ENCODE measurements at regions not wholly inside any gene's neighbourhood (a gene's known extent, or its start where the extent isn't known, plus 50 kb on each side); places are given as distances from the start of the nearest gene placed in this dataset.

DNA sequence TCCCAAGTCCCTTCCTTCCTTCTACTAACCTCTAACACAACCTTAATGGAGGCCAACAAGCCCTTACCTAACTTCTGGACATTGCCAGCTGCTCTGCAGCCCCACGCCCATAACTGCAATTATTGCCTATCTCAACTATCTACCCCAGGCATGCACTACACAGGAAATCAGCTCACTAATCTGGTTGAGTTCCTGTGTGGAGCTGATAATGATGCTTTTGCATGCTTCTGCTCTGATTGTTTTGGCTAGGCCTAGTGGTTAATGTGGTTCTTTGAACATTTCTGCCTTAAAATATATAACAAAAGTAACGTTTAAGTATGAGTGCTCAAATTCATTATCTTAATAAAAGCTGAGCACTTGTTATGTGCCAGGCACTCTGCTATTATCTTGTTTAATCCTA lies 463.9 kb downstream of the MFSD1 start:
- TF ChIP-seq POLR2A (IDR thresholded peaks at IDR 0.05) = no peak
- TF ChIP-seq, protein P1, sequence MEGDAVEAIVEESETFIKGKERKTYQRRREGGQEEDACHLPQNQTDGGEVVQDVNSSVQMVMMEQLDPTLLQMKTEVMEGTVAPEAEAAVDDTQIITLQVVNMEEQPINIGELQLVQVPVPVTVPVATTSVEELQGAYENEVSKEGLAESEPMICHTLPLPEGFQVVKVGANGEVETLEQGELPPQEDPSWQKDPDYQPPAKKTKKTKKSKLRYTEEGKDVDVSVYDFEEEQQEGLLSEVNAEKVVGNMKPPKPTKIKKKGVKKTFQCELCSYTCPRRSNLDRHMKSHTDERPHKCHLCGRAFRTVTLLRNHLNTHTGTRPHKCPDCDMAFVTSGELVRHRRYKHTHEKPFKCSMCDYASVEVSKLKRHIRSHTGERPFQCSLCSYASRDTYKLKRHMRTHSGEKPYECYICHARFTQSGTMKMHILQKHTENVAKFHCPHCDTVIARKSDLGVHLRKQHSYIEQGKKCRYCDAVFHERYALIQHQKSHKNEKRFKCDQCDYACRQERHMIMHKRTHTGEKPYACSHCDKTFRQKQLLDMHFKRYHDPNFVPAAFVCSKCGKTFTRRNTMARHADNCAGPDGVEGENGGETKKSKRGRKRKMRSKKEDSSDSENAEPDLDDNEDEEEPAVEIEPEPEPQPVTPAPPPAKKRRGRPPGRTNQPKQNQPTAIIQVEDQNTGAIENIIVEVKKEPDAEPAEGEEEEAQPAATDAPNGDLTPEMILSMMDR (IDR thresholded peaks at IDR 0.05) = no peak
